Liver (tissue), 8 donors: ENCODE measurements at regions not wholly inside any gene's neighbourhood (a gene's known extent, or its start where the extent isn't known, plus 50 kb on each side); places are given as distances from the start of the nearest gene placed in this dataset.

Experiments used
- DNase-seq: peaks from one replicate; pipeline ENCODE4 v3.0.0-alpha.2; 2017; ENCODE audit warnings: low spot score
- H3K27ac ChIP-seq, 2 donors: one replicate each; pipeline ENCODE4 v1.7.0; 2013; ENCODE audit warnings: inconsistent platforms in 2 of 2, low read length in 2 of 2, control low read depth in 1 of 2, low read depth in 1 of 2, mild to moderate bottlenecking in 1 of 2
- H3K27me3 ChIP-seq, 4 donors: one replicate each; pipeline versions ENCODE4 v1.6.1 to v1.7.0; 2013; ENCODE audit warnings: low read length in 3 of 4, inconsistent platforms in 1 of 4, mild to moderate bottlenecking in 1 of 4, moderate library complexity in 1 of 4; ENCODE audit not compliant: control insufficient read depth in 4 of 4, insufficient read depth in 4 of 4
- H3K36me3 ChIP-seq, 4 donors: one replicate each; pipeline versions ENCODE4 v1.6.1 to v1.7.0; 2013; ENCODE audit warnings: low read length in 3 of 4, mild to moderate bottlenecking in 3 of 4, low read depth in 1 of 4, moderate library complexity in 1 of 4; ENCODE audit not compliant: control insufficient read depth in 4 of 4, insufficient read depth in 3 of 4
- H3K4me1 ChIP-seq, 4 donors: one replicate each; pipeline versions ENCODE4 v1.6.1 to v1.7.0; 2013; ENCODE audit warnings: low read length in 3 of 4, mild to moderate bottlenecking in 3 of 4, moderate library complexity in 1 of 4; ENCODE audit not compliant: control insufficient read depth in 4 of 4, insufficient read depth in 4 of 4
- H3K4me3 ChIP-seq, 3 donors: one replicate each; pipeline versions ENCODE4 v1.6.1 to v1.7.0; 2013; ENCODE audit warnings: low read length in 3 of 3, control low read depth in 1 of 3, low read depth in 1 of 3, mild to moderate bottlenecking in 1 of 3
- H3K9ac ChIP-seq, 2 donors: one replicate each; pipeline ENCODE4 v1.7.0; 2013; ENCODE audit warnings: low read length in 2 of 2, mild to moderate bottlenecking in 2 of 2, moderate library complexity in 2 of 2, control low read depth in 1 of 2, low read depth in 1 of 2
- H3K9me3 ChIP-seq, 4 donors: one replicate each; pipeline versions ENCODE4 v1.6.1 to v1.7.0; 2013; ENCODE audit warnings: low read length in 3 of 4; ENCODE audit not compliant: control insufficient read depth in 4 of 4
- CTCF ChIP-seq: fragments of 150-350 bp; IDR thresholded peaks from 2 replicates; pipeline ENCODE4 v1.5.1; 2017; ENCODE audit warnings: improper control_type of control experiment, low read depth, low read length; ENCODE audit not compliant: missing input control
- FOXA1 ChIP-seq: IDR thresholded peaks from 2 replicates; pipeline ENCODE4 v1.6.1; 2016; ENCODE audit warnings: antibody characterized with exemption
- GABPA ChIP-seq, 2 donors: IDR thresholded peaks in 1 of 2; conservative IDR thresholded peaks in 1 of 2; 2 replicates each; pipeline ENCODE4 v1.6.1; 2016; ENCODE audit warnings: antibody characterized with exemption in 2 of 2, mild to moderate bottlenecking in 1 of 2, moderate library complexity in 1 of 2
- HNF4G ChIP-seq: IDR thresholded peaks from 2 replicates; pipeline ENCODE4 v1.6.1; 2016; ENCODE audit warnings: antibody characterized with exemption
- JUND ChIP-seq, 2 donors: IDR thresholded peaks; 2 replicates each; pipeline ENCODE4 v1.6.1; 2016; ENCODE audit warnings: antibody characterized with exemption in 2 of 2
- MAX ChIP-seq: IDR thresholded peaks from 2 replicates; pipeline ENCODE4 v1.6.1; 2016; ENCODE audit warnings: antibody characterized with exemption
- NR2F2 ChIP-seq: IDR thresholded peaks from 2 replicates; pipeline ENCODE4 v1.6.1; 2016; ENCODE audit warnings: antibody characterized with exemption
- RAD21 ChIP-seq, 2 donors: IDR thresholded peaks; 2 replicates each; pipeline ENCODE4 v1.6.1; 2016; ENCODE audit warnings: antibody characterized with exemption in 2 of 2, mild to moderate bottlenecking in 2 of 2
- REST ChIP-seq: IDR thresholded peaks from 2 replicates; pipeline ENCODE4 v1.6.1; 2016; ENCODE audit warnings: antibody characterized with exemption, mild to moderate bottlenecking
- RXRA ChIP-seq, 2 donors: IDR thresholded peaks; 2 replicates each; pipeline ENCODE4 v1.6.1; 2017 to 2018; ENCODE audit warnings: antibody characterized with exemption in 2 of 2, mild to moderate bottlenecking in 1 of 2
- SP1 ChIP-seq: IDR thresholded peaks from 2 replicates; pipeline ENCODE4 v1.6.1; 2018; ENCODE audit warnings: antibody characterized with exemption, mild to moderate bottlenecking
- YY1 ChIP-seq: IDR thresholded peaks from 2 replicates; pipeline ENCODE4 v1.6.1; 2016; ENCODE audit warnings: antibody characterized with exemption, mild to moderate bottlenecking
- ZBTB33 ChIP-seq: IDR thresholded peaks from 2 replicates; pipeline ENCODE4 v1.6.1; 2016; ENCODE audit warnings: antibody characterized with exemption
- WGBS: extraction: QIAGEN DNeasy Blood & Tissue Kit; methylation state at CpG from one replicate; pipeline ENCODE4 v1.1.7; 2013; 5-methylcytosine and 5-hydroxymethylcytosine counted together
- donor health status: healthy.
- donor health status: healthy.
- donor health status: healthy.
- donor health status: healthy.
- donor health status: healthy.

GRCh38 chr14:66111891-66112290, 374.3 kb upstream of the CCDC196 start:
- no peaks in the 10 kb centered on the region for H3K27me3 ChIP-seq
- DNase-seq = no peak
- no peak overlapping the region for H3K27ac ChIP-seq
- H3K9ac ChIP-seq = no peak overlapping the region
- H3K4me1 ChIP-seq = no peaks in the 10 kb centered on the region
- no peak for TF ChIP-seq FOXA1
- TF ChIP-seq MAX = no peak
- TF ChIP-seq RAD21 (IDR thresholded peaks at IDR 0.05) = no peak
- no peak for TF ChIP-seq NR2F2
- no peak for TF ChIP-seq YY1
- TF ChIP-seq REST = no peak
- no peaks in the 10 kb centered on the region for H3K36me3 ChIP-seq
- WGBS = 92% methylated on average over 6 of the region's 6 CpGs
- no peak overlapping the region for H3K4me3 ChIP-seq
- H3K9me3 ChIP-seq = peaks cover 0 to 2% (median 0%) of the 10 kb centered on the region in 4 donors

GRCh38 chr14:66114071-66114470, 372.1 kb upstream of the CCDC196 start:
- Histone ChIP-seq H3K9me3 (peaks cover 0 to 2% (median 0%) of the 10 kb centered on the region in 4 donors), H3K4me1 (no peaks in the 10 kb centered on the region), H3K4me3 (no peak overlapping the region), H3K36me3 (no peaks in the 10 kb centered on the region), H3K27ac (no peak overlapping the region), H3K9ac (no peak overlapping the region), H3K27me3 (no peaks in the 10 kb centered on the region)
- TF ChIP-seq JUND (IDR thresholded peaks at IDR 0.05) = no peak
- TF ChIP-seq SP1 = no peak
- TF ChIP-seq RXRA (IDR thresholded peaks at IDR 0.05) = no peak
- no peak for TF ChIP-seq RAD21 (IDR thresholded peaks at IDR 0.05)
- no peak for TF ChIP-seq GABPA (IDR thresholded peaks at IDR 0.05 in 1 of 2, conservative IDR thresholded peaks at IDR 0.05 in 1 of 2)
- TF ChIP-seq ZBTB33 = no peak
- TF ChIP-seq CTCF = no peak
- no peak for TF ChIP-seq FOXA1
- TF ChIP-seq REST = no peak
- no peak for TF ChIP-seq NR2F2
- TF ChIP-seq HNF4G = no peak
- WGBS = 84% methylated on average over 3 of the region's 3 CpGs
- DNase-seq = no peak
